ENCODE measurements at regions not wholly inside any gene's neighbourhood (a gene's known extent, or its start where the extent isn't known, plus 50 kb on each side); places are given as distances from the start of the nearest gene placed in this dataset.
"Not testable (repeated sequence)": the region's sequence is repeated elsewhere in the genome, so short reads cannot be mapped to it uniquely, and the experiment has no call there.

DNA sequence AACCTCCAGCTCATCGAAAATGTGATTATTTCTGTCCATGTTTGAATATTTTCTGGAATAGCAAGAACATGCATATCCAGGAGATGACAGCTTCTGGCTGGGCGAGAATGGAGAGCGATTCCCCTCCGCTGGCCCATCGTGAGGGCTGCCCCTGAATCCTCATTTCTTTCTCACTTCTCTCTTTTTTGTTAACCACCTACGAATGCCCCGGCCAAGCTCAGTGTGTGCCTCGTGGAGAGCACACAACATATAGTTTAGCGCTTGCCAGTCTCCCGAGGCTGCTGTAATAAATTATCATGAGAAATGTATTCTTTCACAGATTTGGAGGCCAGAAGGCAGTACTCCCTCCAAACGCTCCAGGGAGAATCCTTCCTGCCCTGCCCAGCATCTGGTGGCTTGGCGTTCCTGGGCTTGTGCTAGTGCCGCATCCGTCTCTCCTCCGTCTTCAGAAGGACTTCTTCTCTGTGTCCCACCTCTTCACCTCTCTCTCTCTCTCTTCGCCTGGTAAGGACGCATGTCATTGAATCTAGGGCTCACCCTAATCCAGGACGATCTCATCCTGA, 1306.0 kb downstream of the TBC1D22A start:
- Histone ChIP-seq H3K27ac (no peak overlapping the region), H3K9me3 (ENCODE audit: low read depth, low read length) (no peaks in the 10 kb centered on the region), H3K9ac (ENCODE audit: insufficient read length) (no peak overlapping the region), H3K4me3 (no peak overlapping the region), H3K36me3 (ENCODE audit: insufficient read depth, low read length) (no peaks in the 10 kb centered on the region)
- DNase-seq (ENCODE audit: low read depth, low spot score), result no peak
- TF ChIP-seq FOXP2 (optimal IDR thresholded peaks at IDR 0.05; ENCODE audit: control extremely low read depth, extremely low read length, insufficient read depth), result no peak
- no peak for TF ChIP-seq EZH2 (IDR thresholded peaks at IDR 0.05)
- TF ChIP-seq POLR2AphosphoS5 (IDR thresholded peaks at IDR 0.05; ENCODE audit: borderline replicate concordance, low read depth, low read length), result no peak

DNA sequence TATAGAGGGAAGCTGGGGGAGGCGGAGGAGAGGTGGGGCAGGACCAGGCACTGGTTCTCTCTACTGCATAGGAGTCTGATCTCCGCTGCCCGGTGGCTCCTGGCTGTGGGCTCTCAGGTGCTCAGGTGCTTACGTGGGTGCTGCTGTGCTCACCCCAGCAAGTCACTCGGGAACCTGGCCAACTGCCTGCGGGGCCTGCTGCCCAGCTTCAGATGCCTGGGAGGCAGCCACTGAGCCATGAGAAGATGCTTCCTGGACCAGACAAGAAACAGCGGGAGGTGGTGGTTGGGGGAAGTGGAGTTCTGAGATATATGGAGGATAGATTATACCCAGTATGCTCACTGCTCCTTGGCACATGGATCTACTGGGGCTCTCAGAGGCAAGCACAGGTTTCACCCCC, 1303.4 kb downstream of the TBC1D22A start:
- Histone ChIP-seq H3K27ac (no peak overlapping the region), H3K36me3 (ENCODE audit: insufficient read depth, low read length) (no peaks in the 10 kb centered on the region), H3K9me3 (ENCODE audit: low read depth, low read length) (no peaks in the 10 kb centered on the region), H3K4me3 (no peak overlapping the region), H3K9ac (ENCODE audit: insufficient read length) (no peak overlapping the region)
- DNase-seq (ENCODE audit: low read depth, low spot score), result no peak
- TF ChIP-seq EZH2 (IDR thresholded peaks at IDR 0.05) (no peak), POLR2AphosphoS5 (IDR thresholded peaks at IDR 0.05; ENCODE audit: borderline replicate concordance, low read depth, low read length) (no peak), FOXP2 (optimal IDR thresholded peaks at IDR 0.05; ENCODE audit: control extremely low read depth, extremely low read length, insufficient read depth) (no peak)

DNA sequence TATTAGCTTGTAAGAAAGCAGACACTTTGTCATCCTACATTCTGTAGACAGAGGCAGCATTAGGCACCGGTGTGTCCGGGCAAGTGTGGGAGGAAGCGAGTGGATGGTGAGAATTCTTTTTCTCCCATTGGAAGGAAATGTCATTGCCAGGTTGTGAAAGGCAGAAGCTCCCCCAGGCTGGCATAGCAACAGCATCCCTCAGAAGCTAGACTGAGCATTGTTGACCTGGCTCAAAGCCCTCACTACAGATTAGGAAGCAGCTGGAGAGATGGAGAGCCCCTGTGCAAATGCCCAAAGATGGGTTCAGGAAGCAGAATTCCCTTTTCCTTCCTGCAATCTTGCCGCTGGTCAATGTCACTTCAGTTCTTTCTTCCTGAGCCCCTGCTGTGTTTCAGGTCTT, 1299.3 kb downstream of the TBC1D22A start:
- Histone ChIP-seq H3K27ac (no peak overlapping the region), H3K4me3 (no peak overlapping the region), H3K9ac (ENCODE audit: insufficient read length) (no peak overlapping the region), H3K9me3 (ENCODE audit: low read depth, low read length) (no peaks in the 10 kb centered on the region), H3K36me3 (ENCODE audit: insufficient read depth, low read length) (no peaks in the 10 kb centered on the region)
- DNase-seq (ENCODE audit: low read depth, low spot score), result no peak
- TF ChIP-seq POLR2AphosphoS5 (IDR thresholded peaks at IDR 0.05; ENCODE audit: borderline replicate concordance, low read depth, low read length), result no peak
- TF ChIP-seq FOXP2 (optimal IDR thresholded peaks at IDR 0.05; ENCODE audit: control extremely low read depth, extremely low read length, insufficient read depth), result no peak
- TF ChIP-seq EZH2 (IDR thresholded peaks at IDR 0.05), result no peak

DNA sequence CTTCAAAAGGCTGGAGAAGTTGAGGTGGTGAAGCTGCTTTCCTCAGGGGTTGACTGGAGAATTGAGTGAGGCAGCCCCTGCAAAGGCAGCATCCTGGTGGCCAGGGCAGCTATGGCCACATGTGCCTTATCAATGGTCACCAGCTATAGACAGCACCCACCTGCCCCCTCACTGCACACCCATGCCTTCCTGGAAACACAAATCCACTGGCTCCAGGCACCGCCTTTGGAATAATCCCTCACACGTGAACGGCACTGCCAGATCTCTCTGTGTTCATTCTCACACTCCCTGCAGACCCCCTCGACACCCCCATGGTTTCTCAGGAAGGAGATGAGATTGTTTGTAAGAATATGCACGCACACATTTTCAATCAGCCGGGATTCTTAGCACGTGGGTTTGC, 1297.8 kb downstream of the TBC1D22A start:
- H3K36me3 ChIP-seq (ENCODE audit: insufficient read depth, low read length), result no peaks in the 10 kb centered on the region
- H3K9ac ChIP-seq (ENCODE audit: insufficient read length), result no peak overlapping the region
- DNase-seq (ENCODE audit: low read depth, low spot score), result no peak
- no peaks in the 10 kb centered on the region for H3K9me3 ChIP-seq (ENCODE audit: low read depth, low read length)
- no peak for TF ChIP-seq EZH2 (IDR thresholded peaks at IDR 0.05)
- TF ChIP-seq POLR2AphosphoS5 (IDR thresholded peaks at IDR 0.05; ENCODE audit: borderline replicate concordance, low read depth, low read length), result no peak
- no peak for TF ChIP-seq FOXP2 (optimal IDR thresholded peaks at IDR 0.05; ENCODE audit: control extremely low read depth, extremely low read length, insufficient read depth)
- H3K27ac ChIP-seq, result no peak overlapping the region
- H3K4me3 ChIP-seq, result no peak overlapping the region

DNA sequence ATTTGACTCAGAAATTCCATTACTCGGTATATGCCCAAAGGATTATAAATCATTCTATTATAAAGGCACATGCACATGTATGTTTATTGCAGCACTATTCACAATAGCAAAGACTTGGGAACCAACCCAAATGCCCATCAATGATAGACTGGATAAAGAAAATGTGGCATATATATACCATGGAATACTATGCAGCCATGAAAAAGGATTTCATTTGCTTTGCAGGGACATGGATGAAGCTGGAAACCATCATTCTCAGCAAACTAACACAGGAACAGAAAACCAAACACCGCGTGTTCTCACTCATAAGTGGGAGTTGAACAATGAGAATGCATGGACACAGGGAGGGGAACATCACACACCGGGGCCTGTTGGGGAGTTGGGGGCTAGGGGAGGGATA, 1297.1 kb downstream of the TBC1D22A start:
- not testable (repeated sequence) for DNase-seq (ENCODE audit: low read depth, low spot score); H3K9ac ChIP-seq (ENCODE audit: insufficient read length); H3K9me3 ChIP-seq (ENCODE audit: low read depth, low read length); H3K36me3 ChIP-seq (ENCODE audit: insufficient read depth, low read length); H3K27ac ChIP-seq; H3K4me3 ChIP-seq

DNA sequence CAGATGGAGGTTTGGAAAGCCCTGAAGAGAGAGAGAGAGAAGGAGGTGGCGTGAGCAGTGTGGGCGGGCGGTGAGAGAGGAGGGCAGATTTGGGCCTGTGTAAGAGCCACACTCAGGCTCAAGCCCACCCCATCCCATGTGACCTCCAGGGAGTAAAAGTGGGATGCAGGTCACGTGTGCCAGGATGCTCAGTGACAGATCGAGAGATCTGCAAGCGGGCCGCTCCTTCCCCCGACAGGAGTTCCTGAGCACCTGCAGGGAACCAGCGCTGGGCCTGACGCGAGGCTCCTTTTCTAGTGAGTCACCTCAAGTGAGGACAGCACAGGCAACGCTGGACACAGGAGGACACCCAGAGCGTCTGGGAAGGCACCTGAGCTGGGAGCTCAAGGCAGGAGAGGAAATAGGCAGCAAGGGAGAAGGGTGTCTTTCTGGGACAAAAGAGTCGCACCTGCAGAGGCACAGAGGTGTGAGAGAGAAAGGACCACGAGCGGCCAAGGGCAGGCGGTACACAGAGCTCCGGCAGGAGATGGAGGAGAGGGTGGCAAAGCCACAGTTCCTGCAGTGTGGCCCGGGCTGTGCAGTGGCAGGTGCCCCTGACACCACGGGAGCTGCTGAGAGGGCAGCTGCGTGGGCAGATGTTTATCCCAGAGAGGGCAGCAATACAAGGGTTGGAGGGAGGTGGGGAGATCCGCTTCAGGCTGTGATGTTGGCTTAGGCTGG, 1294.8 kb downstream of the TBC1D22A start:
- H3K4me3 ChIP-seq, result no peak overlapping the region
- no peaks in the 10 kb centered on the region for H3K36me3 ChIP-seq (ENCODE audit: insufficient read depth, low read length)
- no peak overlapping the region for H3K9ac ChIP-seq (ENCODE audit: insufficient read length)
- DNase-seq (ENCODE audit: low read depth, low spot score), result no peak
- no peak overlapping the region for H3K27ac ChIP-seq
- H3K9me3 ChIP-seq (ENCODE audit: low read depth, low read length), result no peaks in the 10 kb centered on the region
- TF ChIP-seq EZH2 (IDR thresholded peaks at IDR 0.05) (no peak), POLR2AphosphoS5 (IDR thresholded peaks at IDR 0.05; ENCODE audit: borderline replicate concordance, low read depth, low read length) (no peak), FOXP2 (optimal IDR thresholded peaks at IDR 0.05; ENCODE audit: control extremely low read depth, extremely low read length, insufficient read depth) (no peak)

DNA sequence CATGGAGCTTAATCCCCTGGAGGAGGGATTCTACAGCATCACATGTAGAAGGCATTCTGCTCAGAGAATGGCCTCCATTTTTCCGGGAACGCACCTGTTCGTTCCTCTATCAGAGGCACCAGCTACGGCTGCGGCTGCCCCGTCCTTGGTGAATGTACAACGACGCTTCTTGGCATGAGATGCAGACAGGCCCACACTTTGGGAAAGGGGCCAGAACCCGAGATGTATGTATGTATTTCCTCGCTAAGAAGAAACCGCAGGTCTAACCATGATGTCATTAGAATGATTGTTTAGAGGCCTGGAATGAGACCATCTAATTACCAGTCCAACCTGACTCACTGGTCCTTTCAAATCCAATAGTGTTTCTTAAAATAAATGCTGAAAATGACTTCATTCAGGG, 1293.4 kb downstream of the TBC1D22A start:
- Histone ChIP-seq H3K27ac (no peak overlapping the region), H3K9ac (ENCODE audit: insufficient read length) (no peak overlapping the region), H3K36me3 (ENCODE audit: insufficient read depth, low read length) (no peaks in the 10 kb centered on the region), H3K4me3 (no peak overlapping the region), H3K9me3 (ENCODE audit: low read depth, low read length) (no peaks in the 10 kb centered on the region)
- DNase-seq (ENCODE audit: low read depth, low spot score), result no peak
- TF ChIP-seq EZH2 (IDR thresholded peaks at IDR 0.05) (no peak), FOXP2 (optimal IDR thresholded peaks at IDR 0.05; ENCODE audit: control extremely low read depth, extremely low read length, insufficient read depth) (no peak), POLR2AphosphoS5 (IDR thresholded peaks at IDR 0.05; ENCODE audit: borderline replicate concordance, low read depth, low read length) (no peak)

DNA sequence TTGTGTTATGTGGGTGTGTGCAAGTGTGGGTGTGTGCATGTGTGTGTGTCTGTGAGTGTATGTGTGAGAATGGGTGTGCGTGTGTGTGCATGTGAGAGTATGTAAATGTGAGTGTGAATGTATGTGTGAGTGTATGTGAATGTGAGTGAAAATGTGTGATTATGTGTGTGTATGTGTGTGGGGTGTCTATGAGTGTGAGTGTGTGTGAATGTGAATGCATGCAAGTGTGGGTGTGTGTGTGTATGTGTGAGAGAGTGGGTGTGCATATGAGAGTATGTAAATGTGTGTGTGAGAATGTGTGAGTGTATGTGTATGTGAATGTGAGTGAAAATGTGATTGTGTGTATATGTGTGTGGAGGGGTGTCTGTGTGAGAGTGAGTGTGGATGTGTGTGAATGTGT, 1292.7 kb downstream of the TBC1D22A start:
- no peaks in the 10 kb centered on the region for H3K9me3 ChIP-seq (ENCODE audit: low read depth, low read length)

DNA sequence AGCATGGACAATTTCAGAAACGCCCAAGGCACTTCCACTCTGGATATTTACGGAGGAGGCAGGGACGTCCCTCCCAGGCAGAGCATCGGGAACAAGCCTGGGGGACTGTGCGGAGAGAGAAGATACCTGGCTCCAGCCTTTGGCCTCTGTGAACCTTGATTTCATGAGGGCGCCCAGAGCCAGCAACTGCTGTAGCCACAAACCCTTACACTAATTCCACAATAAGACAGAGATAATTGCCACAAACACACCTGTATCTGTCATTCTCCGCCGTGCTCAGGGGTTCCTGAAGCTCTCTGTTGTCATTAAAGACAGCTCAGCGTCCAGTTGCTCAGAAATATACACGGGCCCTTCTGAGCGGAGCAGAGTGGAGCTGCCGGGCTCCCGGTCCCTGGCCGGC, 1292.1 kb downstream of the TBC1D22A start:
- Histone ChIP-seq H3K9me3 (ENCODE audit: low read depth, low read length) (no peaks in the 10 kb centered on the region), H3K4me3 (no peak overlapping the region), H3K9ac (ENCODE audit: insufficient read length) (no peak overlapping the region), H3K27ac (no peak overlapping the region), H3K36me3 (ENCODE audit: insufficient read depth, low read length) (no peaks in the 10 kb centered on the region)
- DNase-seq (ENCODE audit: low read depth, low spot score), result no peak
- TF ChIP-seq POLR2AphosphoS5 (IDR thresholded peaks at IDR 0.05; ENCODE audit: borderline replicate concordance, low read depth, low read length) (no peak), FOXP2 (optimal IDR thresholded peaks at IDR 0.05; ENCODE audit: control extremely low read depth, extremely low read length, insufficient read depth) (no peak), EZH2 (IDR thresholded peaks at IDR 0.05) (no peak)

More for the DNA sequence above, 1292.7 kb downstream of the TBC1D22A start:
- DNase-seq (ENCODE audit: low read depth, low spot score), result no peak
- Histone ChIP-seq H3K36me3 (ENCODE audit: insufficient read depth, low read length) (no peaks in the 10 kb centered on the region), H3K9ac (ENCODE audit: insufficient read length) (no peak overlapping the region), H3K27ac (no peak overlapping the region), H3K4me3 (no peak overlapping the region)
- TF ChIP-seq EZH2 (IDR thresholded peaks at IDR 0.05), result no peak
- TF ChIP-seq POLR2AphosphoS5 (IDR thresholded peaks at IDR 0.05; ENCODE audit: borderline replicate concordance, low read depth, low read length), result no peak
- no peak for TF ChIP-seq FOXP2 (optimal IDR thresholded peaks at IDR 0.05; ENCODE audit: control extremely low read depth, extremely low read length, insufficient read depth)
